Stimulated activated CD8-positive, alpha-beta memory T cell treated with anti-CD3 and anti-CD28 coated beads, Interleukin-2, amount 100 ng/mL, for 1 hour (primary cell): ENCODE measurements at regions not wholly inside any gene's neighbourhood (a gene's known extent, or its start where the extent isn't known, plus 50 kb on each side); places are given as distances from the start of the nearest gene placed in this dataset.

ENCODE experiments used
- DNase-seq, 2 donors: peaks; one replicate each; pipeline ENCODE4 v3.0.0-alpha.2; 2020; ENCODE audit warnings: low read depth in 2 of 2

- no peak for DNase-seq
These were observed 52.5 kb upstream of the RXFP2 start for GRCh38 chr13:31686670-31687425.
